ENCODE measurements at regions not wholly inside any gene's neighbourhood (a gene's known extent, or its start where the extent isn't known, plus 50 kb on each side); places are given as distances from the start of the nearest gene placed in this dataset.

- no peak for DNase-seq
These were observed 623.1 kb downstream of the BNC2 start for GRCh38 chr9:16247188-16247875.

DNA sequence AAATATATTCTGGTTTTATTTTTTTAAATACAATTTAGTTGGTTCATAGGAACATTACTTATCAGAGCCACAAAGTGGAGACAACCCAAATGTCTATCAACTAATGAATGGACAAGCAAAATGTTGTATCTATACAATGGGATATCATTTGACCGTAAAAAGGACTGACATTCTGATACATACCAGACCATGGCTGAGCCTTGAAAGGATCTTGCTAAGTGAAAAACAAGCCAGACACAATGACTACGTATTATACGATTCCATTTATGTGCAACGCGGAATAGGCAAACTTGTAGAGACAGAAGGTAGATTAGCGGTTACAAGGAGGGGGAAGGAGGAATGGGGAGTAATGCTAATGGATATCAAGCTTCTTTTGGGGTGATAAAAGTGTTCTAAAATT is 621.6 kb downstream of the BNC2 start:
- no peak for DNase-seq

DNA sequence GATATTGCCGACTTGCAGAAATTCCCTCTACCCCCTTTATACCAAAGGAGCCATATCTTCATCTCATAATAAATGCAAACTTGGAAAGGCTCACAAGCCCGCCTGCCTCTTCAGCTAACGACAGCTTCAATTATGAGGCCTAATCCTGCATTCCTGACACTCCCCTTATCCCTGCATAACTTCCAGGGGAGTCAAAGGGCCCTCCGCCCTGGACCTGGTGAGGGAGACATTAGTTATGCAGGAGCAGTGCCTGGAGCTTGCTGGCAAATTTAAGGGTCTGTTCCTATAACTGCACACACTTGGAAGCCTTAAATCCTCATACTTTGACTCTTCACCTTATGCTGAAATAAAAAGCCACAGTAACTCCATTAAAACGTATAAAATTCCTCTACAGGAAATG is 617.9 kb downstream of the BNC2 start:
- DNase-seq = peak; percentile 74

DNA sequence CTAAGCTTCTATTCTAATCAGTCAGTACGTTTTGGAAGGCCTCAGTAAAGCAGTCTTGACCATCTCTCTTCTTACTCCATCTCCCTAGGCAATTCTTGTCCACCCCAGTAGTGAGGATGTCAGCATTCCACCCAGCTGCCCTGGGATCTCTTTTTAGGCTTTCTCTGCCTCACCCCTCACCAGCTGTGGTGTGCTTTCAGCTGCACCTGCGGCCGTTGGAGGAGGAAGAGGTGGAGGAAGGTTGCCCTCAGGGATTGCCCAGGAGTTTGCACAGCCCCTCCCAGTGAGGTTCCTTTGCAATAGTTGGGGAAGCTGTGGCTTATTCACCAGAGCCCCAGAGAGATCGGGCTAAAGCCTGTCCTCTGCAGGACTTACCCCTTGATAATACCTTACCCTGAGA is 615.8 kb downstream of the BNC2 start:
- no peak for DNase-seq

- no peak for DNase-seq
These were observed 615.3 kb downstream of the BNC2 start for GRCh38 chr9:16255217-16255616.

DNA sequence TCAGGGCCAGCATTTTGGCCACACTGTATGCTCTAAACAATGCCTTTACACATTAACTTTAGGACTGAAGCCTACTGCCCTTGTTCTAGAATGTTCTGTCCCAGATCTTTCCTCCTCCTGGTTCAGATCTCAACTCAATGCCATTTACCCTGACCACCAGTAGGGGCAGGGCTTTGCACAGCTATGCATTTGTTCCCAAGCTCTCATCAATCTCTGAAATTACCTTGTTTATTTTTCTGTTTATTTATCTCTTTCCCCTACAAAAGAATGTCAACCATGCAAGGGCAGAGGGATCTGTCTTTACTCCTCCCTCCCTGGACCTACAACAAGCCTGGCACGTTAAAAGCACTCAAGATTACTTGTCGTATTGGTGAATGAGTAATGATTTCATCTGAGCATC is 612.9 kb downstream of the BNC2 start:
- no peak for DNase-seq

DNA sequence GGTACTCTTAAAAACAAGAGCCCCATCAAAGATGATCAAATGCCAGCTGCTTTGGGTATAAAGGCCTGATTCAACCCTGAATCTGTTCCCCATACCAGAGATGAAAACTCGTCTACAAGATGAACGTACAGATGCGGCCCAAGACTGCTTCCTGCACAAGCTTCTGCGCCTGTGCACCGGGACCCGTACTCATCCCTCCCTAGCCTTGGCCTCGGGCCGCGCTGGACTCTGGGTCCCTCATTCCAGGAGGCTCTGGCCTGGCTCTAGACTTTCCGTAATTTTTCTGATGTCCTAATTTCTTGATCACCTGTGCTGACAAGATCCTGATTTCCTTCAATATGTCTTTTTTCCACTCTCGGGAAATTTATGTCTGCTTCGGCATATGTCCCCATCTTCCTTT is 612.3 kb downstream of the BNC2 start:
- no peak for DNase-seq

DNA sequence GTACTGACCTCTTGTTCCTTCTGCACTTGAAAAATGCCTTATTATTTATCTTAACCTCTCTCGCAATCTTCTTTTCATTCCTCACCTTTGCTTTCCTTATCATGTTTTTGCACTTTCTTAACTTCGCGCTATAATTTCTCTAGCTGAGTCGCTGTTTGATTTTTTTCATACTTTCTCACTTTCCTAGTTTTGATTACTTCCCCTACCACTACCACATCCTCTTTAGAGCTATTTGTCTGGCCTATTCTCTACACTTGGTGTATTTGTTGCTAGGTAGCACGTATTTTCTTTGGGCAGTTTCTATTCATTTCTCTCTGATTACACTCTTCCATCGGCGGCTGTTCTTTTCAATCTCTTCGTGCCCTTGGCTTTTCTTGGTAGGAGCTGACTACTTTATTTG is 611.8 kb downstream of the BNC2 start:
- no peak for DNase-seq

GRCh38 chr9:16262477-16263261 is 607.8 kb downstream of the BNC2 start:
- peak; percentile 67 for DNase-seq

- no peak for DNase-seq
These were observed 604.8 kb downstream of the BNC2 start for GRCh38 chr9:16265688-16266087.

DNA sequence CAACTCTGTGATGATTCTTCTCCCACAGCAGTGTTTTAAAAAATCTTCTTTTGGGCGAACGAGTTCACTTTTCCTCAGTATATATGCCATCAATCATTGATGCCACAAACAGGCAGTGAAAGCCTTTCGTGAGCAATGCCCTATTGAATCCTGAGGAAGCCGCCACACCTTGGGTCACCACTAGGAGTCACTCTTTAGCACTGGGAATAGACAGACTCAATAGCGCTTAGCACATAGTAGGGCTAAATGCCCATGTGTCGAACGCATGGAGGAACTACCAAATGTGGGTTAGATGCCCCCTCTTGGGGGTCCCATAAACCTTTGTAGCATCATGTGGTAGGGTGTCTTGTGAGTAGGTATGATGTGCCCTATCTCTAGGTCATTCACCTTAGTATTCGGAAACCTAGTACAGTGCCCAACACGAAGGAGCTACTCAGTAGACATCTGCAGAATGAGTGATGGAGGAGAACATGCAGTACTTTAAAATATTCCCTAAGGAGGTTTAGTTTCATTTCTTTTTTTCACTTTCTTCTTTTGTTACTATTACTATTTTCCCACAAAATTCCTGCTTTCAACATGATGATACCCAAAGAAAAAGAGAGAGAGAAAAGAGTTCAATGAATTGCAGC is 603.7 kb downstream of the BNC2 start:
- no peak for DNase-seq

- DNase-seq = no peak
These were observed 603.0 kb downstream of the BNC2 start for GRCh38 chr9:16267281-16268066.

GRCh38 chr9:16268067-16268881 is 602.2 kb downstream of the BNC2 start:
- DNase-seq = no peak

DNA sequence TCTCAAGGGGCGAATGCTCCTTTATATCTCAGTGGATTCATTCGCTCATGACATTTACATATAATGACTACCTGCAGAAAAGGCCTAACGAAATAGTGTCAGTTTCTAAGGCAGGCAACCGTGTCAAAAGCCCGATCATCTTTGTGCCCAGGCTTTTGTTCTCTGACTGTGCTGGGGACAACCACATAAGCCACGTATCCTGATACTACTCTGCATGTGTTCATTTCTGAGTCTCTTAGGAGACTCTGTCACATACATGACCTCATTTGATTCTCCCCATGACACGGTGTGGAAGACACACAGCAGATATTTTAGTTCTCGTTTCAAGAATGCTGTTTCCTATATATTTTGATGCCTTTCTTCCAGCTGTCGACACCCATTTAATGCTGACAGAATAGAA is 598.5 kb downstream of the BNC2 start:
- DNase-seq = no peak

DNA sequence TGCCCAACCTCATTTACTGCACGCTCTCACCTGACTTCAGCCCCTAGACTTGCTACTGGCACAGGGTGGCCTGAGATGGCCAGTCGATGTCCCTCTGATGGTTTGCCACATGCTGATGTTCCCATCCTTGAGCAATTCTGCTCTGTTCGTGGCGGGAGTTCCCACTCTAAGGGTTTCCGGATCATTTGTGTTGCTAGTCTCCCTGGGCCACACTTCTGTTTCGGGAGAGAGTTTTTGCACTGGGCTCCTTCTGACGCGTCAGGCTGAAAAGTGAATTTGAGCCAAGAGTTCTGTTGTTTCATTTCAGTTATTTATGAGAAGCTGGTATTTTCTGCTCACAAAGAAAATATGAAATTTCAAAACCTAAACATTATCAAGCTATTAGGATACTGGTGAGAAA is 597.7 kb downstream of the BNC2 start:
- no peak for DNase-seq

- DNase-seq = no peak
These were observed 594.5 kb downstream of the BNC2 start for GRCh38 chr9:16275795-16276624.

DNA sequence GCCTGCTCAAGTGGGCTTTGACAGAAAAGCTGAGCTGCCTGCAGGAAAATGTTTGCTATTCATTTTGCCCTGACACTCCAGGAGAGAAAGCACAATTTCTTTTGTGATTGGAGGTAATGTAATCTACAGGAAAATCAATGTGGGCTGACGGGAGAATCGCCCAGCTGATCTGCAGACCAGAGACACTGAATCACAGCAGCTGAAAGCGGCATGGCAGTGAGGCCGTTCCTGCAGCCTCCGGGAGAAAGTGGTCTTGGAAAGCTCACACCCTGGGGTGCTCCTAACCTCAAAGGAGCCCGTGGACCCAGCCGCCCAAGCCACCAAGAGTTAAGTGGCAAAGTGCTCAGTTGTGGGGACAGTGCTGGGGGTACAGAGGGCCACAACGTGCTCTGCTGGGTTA is 593.6 kb downstream of the BNC2 start:
- DNase-seq = no peak

- DNase-seq = peak; percentile 32
These were observed 593.0 kb downstream of the BNC2 start for GRCh38 chr9:16277471-16277960.

DNA sequence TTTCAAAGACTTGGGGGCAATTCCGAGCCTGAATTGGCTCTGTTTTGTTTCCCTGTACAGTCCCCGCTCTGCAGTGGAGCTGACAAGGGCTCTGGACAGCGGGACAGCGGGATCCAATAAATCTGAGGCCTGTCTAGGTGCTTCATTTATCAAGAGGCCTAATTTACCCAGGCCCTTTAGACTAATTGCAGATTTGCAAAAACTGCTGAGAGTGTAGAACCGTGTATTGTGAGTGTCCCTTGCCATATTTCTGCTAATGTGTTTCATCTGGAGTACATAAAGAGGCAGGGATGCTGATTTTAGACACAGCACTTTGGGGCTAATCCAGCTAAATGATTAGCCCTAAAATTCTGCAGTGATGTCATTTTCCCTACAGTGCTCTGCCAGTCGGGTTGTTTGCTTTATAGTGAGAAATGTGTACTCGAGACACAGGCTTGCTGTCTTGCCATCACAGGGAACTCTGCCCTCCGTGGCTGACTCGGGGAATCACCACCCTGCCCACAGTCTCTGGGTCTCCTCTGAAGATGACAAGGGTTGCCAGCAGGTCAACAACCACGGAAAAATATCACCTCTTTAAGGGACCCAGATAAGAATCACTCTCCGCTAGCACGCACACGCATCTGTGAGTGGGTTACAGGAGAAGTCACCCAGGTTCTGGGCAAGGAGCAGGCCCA is 592.0 kb downstream of the BNC2 start:
- DNase-seq = peak; percentile 29

DNA sequence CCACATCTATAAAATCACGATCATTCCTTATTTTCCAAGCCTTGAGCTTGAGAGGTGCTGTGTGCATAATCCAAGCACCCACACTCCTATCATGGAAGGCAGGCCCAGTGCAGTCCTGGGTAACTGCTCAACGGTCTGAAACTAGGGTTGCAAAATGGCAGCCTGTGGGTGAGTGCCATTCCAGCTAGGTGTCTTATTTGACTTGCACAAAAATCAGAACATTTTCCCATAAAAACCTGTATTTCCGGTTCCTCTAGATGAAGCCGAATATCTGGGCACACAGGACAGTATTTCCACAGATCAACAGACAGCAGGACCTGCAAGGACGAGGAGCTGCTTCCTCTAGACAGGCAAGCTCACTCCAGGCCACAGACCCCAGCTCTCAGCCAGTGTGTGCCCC is 588.8 kb downstream of the BNC2 start:
- peak; percentile 41 for DNase-seq

DNA sequence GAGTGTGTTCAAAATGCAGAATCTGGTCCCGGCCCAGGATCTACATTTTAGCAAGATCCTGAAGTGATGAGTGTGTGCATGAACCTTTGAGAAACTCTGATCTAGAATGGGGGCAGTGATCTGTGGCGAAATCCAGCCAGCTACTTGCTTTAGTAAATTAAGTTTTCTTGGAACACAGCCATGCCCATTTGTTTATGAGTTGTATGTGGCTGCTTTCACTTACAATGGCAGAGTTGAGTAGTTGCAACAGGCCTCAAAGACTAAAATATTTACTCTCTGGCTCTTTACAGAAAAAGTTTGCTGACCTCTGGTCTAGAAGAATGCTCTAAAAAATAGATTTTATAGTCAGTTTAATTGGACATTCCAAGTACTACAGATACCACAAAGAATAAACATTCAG is 588.3 kb downstream of the BNC2 start:
- DNase-seq = no peak

All from islet precursor cell (in vitro differentiated cells).